ENCODE measurements at regions not wholly inside any gene's neighbourhood (a gene's known extent, or its start where the extent isn't known, plus 50 kb on each side); places are given as distances from the start of the nearest gene placed in this dataset.

- TF ChIP-seq CTCF (IDR thresholded peaks at IDR 0.05; ENCODE audit: insufficient read depth, low read depth, low read length) (no peak), EZH2 (IDR thresholded peaks at IDR 0.05; ENCODE audit: insufficient read depth, low read length) (no peak)
Observed at GRCh38 chr7:156220701-156221100, 408.4 kb upstream of the SHH start.
